Caco-2 (cell line): ENCODE measurements at regions not wholly inside any gene's neighbourhood (a gene's known extent, or its start where the extent isn't known, plus 50 kb on each side); places are given as distances from the start of the nearest gene placed in this dataset.

ENCODE experiments used
- BruUV-seq: library from RNA; stranded (reverse); fragments of 400-500 nt; replicated peaks from 2 replicates; lab custom pipeline; 2021; lab: Mats Ljungman, UMichigan
- CTCF ChIA-PET: fragments of 300-600 bp; sonication (Branson Sonifier 250); formaldehyde crosslinking; loops from one replicate; lab custom pipeline; 2022; ENCODE audit warnings: antibody characterized with exemption; lab: Charles Lee
- POLR2A ChIA-PET: fragments of 300-600 bp; sonication (Branson Sonifier 250); formaldehyde crosslinking; loops from one replicate; lab custom pipeline; 2022; ENCODE audit warnings: antibody characterized with exemption; lab: Charles Lee
- DNase-seq, 2 experiments: peaks; one replicate each; pipeline versions ENCODE4 v3.0.0 to v3.0.0-alpha.2; 2020 to 2022
- H3K27me3 ChIP-seq: replicated peaks from 2 replicates; pipeline ENCODE4 v1.6.0; 2011; ENCODE audit warnings: low read length; ENCODE audit not compliant: control insufficient read depth, insufficient read depth
- H3K36me3 ChIP-seq: 2 replicates; pipeline ENCODE4 v1.5.1; 2011; ENCODE audit warnings: low read length; ENCODE audit not compliant: control insufficient read depth, insufficient read depth
- H3K4me1 ChIP-seq: fragments of 250-450 bp; sonication (Bioruptor Pico); 2 replicates; pipeline ENCODE4 v1.5.1; 2020; ENCODE audit warnings: mild to moderate bottlenecking
- H3K4me3 ChIP-seq: 2 replicates; pipeline ENCODE4 v1.5.1; 2011; ENCODE audit warnings: low read depth, mild to moderate bottlenecking, control low read depth, low read length
- H3K9me3 ChIP-seq: fragments of 250-450 bp; sonication (Bioruptor Pico); 2 replicates; pipeline ENCODE4 v1.5.1; 2020; ENCODE audit warnings: mild to moderate bottlenecking, moderate library complexity
- H3K27ac Mint-ChIP-seq: one replicate; pipeline ENCODE4 v1.8.0; 2022; ENCODE audit warnings: mixed read lengths; ENCODE audit not compliant: unreplicated experiment
- H3K27me3 Mint-ChIP-seq: one replicate; pipeline ENCODE4 v1.8.0; 2022; ENCODE audit warnings: mixed read lengths; ENCODE audit not compliant: insufficient read depth, unreplicated experiment
- H3K36me3 Mint-ChIP-seq: one replicate; pipeline ENCODE4 v1.8.0; 2022; ENCODE audit warnings: mild to moderate bottlenecking, mixed read lengths; ENCODE audit not compliant: insufficient read depth, unreplicated experiment
- H3K4me1 Mint-ChIP-seq: one replicate; pipeline ENCODE4 v1.8.0; 2022; ENCODE audit warnings: low read depth, mixed read lengths; ENCODE audit not compliant: unreplicated experiment
- H3K4me3 Mint-ChIP-seq: one replicate; pipeline ENCODE4 v1.8.0; 2022; ENCODE audit warnings: mild to moderate bottlenecking, moderate library complexity, mixed read lengths; ENCODE audit not compliant: unreplicated experiment
- H3K9me3 Mint-ChIP-seq: one replicate; pipeline ENCODE4 v1.8.0; 2022; ENCODE audit warnings: mixed read lengths; ENCODE audit not compliant: unreplicated experiment
- intact Hi-C: fragments of 100-400 bp; cut with micrococcal nuclease; formaldehyde crosslinking; loops from one replicate; pipeline ENCODE4 v1.10.0; 2022; ENCODE audit not compliant: unreplicated experiment
- TF ChIP-seq, protein P1 (sequence below), 2 experiments: fragments of 200-600 bp in 1 of 2; IDR thresholded peaks; 1 replicate in 1 of 2; 2 replicates in 1 of 2; pipeline versions ENCODE4 v1.5.1 to v1.8.0; 2011 to 2022; ENCODE audit warnings: antibody characterized with exemption in 1 of 2, control low read depth in 1 of 2, inconsistent platforms in 1 of 2, low read depth in 1 of 2, low read length in 1 of 2, mild to moderate bottlenecking in 1 of 2, moderate library complexity in 1 of 2; ENCODE audit not compliant: insufficient read depth in 1 of 2, severe bottlenecking in 1 of 2, unreplicated experiment in 1 of 2

DNA sequence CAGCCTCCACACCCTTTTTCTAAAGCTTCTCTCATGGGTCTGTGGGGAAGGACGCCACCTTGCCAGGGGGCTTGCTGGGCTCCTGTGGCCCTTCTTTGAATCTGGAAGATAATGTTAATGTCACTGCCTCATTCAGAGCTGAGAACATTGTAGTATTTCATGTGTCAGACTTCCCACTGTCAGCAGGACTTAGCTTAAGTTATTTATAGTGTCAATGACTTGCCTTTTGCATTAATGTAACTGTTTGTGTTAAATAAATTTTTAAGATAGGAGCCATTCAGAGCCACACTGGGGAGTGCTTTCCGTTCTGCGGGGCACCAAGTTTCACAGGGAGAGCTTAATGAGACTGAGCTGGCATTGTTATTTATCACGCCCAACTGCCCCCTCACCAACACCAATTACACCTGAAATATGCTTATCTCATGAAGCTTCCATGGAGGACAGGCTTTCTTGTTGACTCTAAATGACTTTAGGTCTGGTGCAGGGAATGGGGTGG, 226.9 kb upstream of the UBL3 start:
- ChIA-PET POLR2A (no interaction called here), CTCF (no interaction called here)
- Mint-ChIP-seq H3K36me3 (no peaks in the 10 kb centered on the region), H3K4me3 (no peak overlapping the region), H3K27ac (no peak overlapping the region), H3K27me3 (no peaks in the 10 kb centered on the region), H3K9me3 (no peaks in the 10 kb centered on the region), H3K4me1 (peaks cover 7% of the 10 kb centered on the region)
- H3K9me3 ChIP-seq = no peaks in the 10 kb centered on the region
- intact Hi-C loops = no loop called here
- H3K27me3 ChIP-seq = no peaks in the 10 kb centered on the region
- TF ChIP-seq, protein P1, sequence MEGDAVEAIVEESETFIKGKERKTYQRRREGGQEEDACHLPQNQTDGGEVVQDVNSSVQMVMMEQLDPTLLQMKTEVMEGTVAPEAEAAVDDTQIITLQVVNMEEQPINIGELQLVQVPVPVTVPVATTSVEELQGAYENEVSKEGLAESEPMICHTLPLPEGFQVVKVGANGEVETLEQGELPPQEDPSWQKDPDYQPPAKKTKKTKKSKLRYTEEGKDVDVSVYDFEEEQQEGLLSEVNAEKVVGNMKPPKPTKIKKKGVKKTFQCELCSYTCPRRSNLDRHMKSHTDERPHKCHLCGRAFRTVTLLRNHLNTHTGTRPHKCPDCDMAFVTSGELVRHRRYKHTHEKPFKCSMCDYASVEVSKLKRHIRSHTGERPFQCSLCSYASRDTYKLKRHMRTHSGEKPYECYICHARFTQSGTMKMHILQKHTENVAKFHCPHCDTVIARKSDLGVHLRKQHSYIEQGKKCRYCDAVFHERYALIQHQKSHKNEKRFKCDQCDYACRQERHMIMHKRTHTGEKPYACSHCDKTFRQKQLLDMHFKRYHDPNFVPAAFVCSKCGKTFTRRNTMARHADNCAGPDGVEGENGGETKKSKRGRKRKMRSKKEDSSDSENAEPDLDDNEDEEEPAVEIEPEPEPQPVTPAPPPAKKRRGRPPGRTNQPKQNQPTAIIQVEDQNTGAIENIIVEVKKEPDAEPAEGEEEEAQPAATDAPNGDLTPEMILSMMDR (IDR thresholded peaks at IDR 0.05; ENCODE audit: insufficient read depth in 1 of 2, low read depth in 1 of 2, low read length in 1 of 2, severe bottlenecking in 1 of 2, unreplicated experiment in 1 of 2) = no peak
- no peaks in the 10 kb centered on the region for H3K36me3 ChIP-seq
- no TSS peak for BruUV-seq
- H3K4me3 ChIP-seq = no peak overlapping the region
- DNase-seq = no peak
- peaks cover 10% of the 10 kb centered on the region for H3K4me1 ChIP-seq

DNA sequence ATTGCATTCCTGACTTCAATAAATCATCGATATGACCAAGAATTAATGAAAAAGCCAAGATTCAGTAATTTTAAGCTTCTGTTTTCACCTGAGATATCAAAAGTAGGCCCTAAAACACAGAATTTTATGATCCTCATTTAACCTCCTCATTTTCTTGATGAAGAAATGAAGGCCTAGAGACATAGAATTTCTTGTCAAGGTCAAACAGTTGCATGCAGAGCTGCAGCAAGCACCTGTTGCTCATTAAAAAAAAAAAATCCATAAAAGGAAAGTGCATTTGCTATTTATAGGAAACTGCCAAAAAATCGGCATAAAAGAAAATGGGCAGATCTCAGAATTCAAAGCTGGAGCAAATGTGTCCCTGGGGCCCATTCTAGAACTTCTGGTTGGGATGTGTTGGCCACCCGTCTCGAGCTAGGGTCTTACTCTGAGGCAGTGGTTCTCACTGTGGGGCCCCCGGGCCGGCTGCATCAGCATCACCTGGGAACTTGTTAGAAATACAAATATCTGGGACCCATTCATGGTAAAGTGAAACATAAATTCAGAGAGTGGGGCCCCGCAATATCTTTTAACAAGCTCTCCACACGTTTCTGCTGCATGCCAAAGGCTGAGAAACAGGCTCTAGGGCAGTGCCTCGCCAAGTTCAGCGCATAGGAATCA, 224.7 kb upstream of the UBL3 start:
- H3K4me3 ChIP-seq = no peak overlapping the region
- no peak for DNase-seq
- TF ChIP-seq, protein P1 (IDR thresholded peaks at IDR 0.05; ENCODE audit: insufficient read depth in 1 of 2, low read depth in 1 of 2, low read length in 1 of 2, severe bottlenecking in 1 of 2, unreplicated experiment in 1 of 2) = no peak
- H3K27me3 Mint-ChIP-seq = no peaks in the 10 kb centered on the region
- H3K4me1 ChIP-seq = peaks cover 23% of the 10 kb centered on the region
- no peaks in the 10 kb centered on the region for H3K36me3 Mint-ChIP-seq
- POLR2A ChIA-PET = no interaction called here
- intact Hi-C loops = no loop called here
- no TSS peak for BruUV-seq
- H3K4me1 Mint-ChIP-seq = peaks cover 23% of the 10 kb centered on the region
- no peaks in the 10 kb centered on the region for H3K9me3 Mint-ChIP-seq
- H3K27me3 ChIP-seq = no peaks in the 10 kb centered on the region
- H3K9me3 ChIP-seq = no peaks in the 10 kb centered on the region
- H3K36me3 ChIP-seq = no peaks in the 10 kb centered on the region
- no peak overlapping the region for H3K4me3 Mint-ChIP-seq
- no peak overlapping the region for H3K27ac Mint-ChIP-seq
- CTCF ChIA-PET = no interaction called here

DNA sequence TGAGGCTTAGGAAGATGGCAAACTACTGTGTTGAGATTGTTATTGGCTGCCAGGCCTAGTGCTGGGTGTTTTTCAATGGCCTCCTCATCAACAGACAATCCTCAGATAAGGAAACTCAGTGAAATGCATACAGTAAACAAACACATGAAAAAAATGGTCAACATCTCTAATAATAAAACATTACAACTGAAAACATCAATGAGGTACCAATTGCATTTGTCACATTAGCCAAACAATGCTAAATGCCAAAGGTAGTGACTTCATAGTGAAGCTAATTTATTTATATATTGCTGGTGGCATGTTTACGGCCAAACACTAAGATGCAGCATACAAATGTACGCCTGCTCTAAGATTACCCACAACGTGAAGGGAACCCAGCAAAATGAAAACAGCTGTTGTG, 224.0 kb upstream of the UBL3 start:
- TF ChIP-seq, protein P1 (IDR thresholded peaks at IDR 0.05; ENCODE audit: insufficient read depth in 1 of 2, low read depth in 1 of 2, low read length in 1 of 2, severe bottlenecking in 1 of 2, unreplicated experiment in 1 of 2) = no peak
- peaks cover 23% of the 10 kb centered on the region for H3K4me1 Mint-ChIP-seq
- ChIA-PET CTCF (interaction anchor here (0.7 kb wide), 1 partner anchor 40 kb away, joined by 4 read pairs; no protein-coding TSS in a partner anchor), POLR2A (no interaction called here)
- H3K27ac Mint-ChIP-seq = no peak overlapping the region
- H3K4me3 Mint-ChIP-seq = no peak overlapping the region
- H3K36me3 Mint-ChIP-seq = no peaks in the 10 kb centered on the region
- DNase-seq = no peak
- H3K4me1 ChIP-seq = peaks cover 23% of the 10 kb centered on the region
- H3K36me3 ChIP-seq = no peaks in the 10 kb centered on the region
- no peaks in the 10 kb centered on the region for H3K27me3 Mint-ChIP-seq
- H3K9me3 ChIP-seq = no peaks in the 10 kb centered on the region
- H3K27me3 ChIP-seq = no peaks in the 10 kb centered on the region
- BruUV-seq = no TSS peak
- H3K4me3 ChIP-seq = no peak overlapping the region
- intact Hi-C loops = no loop called here
- H3K9me3 Mint-ChIP-seq = no peaks in the 10 kb centered on the region
